HG03060 (cell line): ENCODE measurements at regions not wholly inside any gene's neighbourhood (a gene's known extent, or its start where the extent isn't known, plus 50 kb on each side); places are given as distances from the start of the nearest gene placed in this dataset.
"Not testable (repeated sequence)": the region's sequence is repeated elsewhere in the genome, so short reads cannot be mapped to it uniquely, and the experiment has no call there.

Experiments
- ATAC-seq: cut with Tn5 transposase; IDR thresholded peaks from one replicate; pipeline ENCODE4 v1.9.1; 2021; ENCODE audit warnings: low read depth, moderate number of reproducible peaks; ENCODE audit not compliant: unreplicated experiment

DNA sequence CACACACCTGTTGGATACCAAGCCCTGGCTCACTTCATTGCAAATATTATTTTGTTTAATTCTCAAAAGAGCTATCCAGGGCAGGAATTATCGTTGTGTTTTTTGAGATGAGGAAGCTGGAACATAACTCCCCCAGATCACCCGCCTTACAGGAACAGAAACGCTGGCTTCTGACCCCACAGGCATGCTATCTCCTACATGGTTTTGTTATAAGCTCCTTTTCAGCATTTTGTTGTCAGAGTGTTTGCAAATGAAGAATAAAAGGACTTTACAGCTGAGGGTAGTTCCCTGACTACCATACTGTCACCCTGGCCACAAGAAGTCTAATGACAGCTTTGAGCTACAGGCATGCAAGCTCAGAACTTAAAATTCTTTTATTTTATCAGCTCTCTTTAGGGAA lies 62.0 kb upstream of the MRPS9 start:
- ATAC-seq, result no peak

DNA sequence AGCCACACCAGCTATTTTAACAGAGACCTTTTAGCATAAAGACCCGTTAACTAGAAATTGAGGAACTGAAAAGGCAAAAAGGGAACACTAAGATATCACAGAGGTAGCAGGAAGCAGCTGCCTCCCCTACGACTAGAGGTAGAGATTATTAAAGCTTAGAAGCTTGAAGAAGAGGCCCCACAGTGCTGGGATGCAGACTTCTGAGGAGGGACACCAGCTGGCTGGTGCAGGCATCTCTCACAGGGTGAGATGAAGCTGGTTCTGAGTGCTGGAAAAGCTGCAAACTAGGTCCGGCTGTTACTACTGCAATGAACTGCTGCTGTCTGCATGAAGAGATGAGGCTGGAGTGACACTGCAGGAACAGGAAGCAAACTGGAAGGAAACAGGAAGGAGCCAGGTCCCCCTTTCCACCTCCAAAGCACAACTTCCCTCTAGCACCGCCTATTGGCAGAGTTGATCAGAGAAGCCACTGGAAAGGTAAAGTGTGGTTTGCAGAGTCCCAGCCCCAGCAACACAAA lies 61.2 kb upstream of the MRPS9 start:
- peak; percentile 97 for ATAC-seq

DNA sequence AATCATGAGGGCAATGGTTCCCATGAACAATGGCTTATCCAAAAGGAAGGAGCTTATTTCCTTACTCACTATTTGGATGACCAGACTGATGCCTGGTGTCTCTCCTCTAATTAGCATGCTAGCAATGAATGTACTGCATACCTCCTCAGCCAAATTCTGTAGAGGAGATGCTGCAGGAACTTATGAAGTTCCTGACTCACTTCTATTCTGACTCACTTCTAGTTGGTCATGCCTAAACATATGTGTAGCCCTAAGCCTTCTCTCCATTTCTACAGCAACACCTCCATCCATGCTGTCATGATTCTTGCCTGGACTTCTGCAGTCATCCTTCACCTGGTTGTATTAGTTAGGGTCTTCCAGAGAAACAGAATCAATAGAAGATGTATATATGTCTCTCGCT lies 59.9 kb upstream of the MRPS9 start:
- ATAC-seq, result no peak

DNA sequence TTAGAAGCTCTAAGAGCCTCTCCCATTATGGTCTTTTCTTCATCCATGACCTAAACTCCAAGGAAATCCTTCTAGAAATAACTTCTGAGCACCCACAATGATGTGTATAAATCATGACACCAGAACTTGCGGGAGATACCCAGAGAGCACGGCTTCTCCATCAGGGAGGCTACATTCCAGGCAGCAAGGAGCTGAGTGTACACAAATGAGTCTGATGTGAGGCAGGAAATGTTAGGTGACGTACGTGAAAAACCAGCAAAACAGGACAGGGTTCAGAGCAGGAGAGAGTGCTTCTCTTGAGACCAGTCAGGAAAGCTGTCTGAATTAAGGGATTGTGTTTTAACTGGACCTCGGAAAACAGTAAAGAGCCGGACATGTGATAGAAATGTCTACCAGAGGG lies 58.1 kb upstream of the MRPS9 start:
- ATAC-seq, result not testable (repeated sequence)

DNA sequence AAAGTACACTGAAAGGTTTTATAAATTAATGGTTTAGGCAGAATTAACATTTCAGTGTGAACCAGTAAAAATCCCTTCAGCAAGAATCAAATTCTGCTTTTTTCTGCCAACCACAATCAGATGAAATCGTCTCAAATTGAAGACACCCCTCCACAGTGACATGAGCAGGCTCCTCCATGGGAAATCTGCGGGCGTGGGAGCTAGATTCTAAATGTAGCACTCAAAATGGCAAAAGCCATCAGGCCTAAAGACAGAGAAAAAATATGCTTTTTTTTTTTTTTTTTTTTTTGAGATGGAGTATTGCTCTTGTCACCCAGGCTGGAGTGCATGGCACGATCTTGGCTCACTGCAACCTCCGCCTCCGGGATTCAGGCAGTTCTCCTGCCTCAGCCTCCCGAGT lies 55.8 kb upstream of the MRPS9 start:
- no peak for ATAC-seq
